Stimulated activated CD8-positive, alpha-beta memory T cell treated with anti-CD3 and anti-CD28 coated beads, Interleukin-4, amount 100 ng/mL, for 1 hour (primary cell): ENCODE measurements at regions not wholly inside any gene's neighbourhood (a gene's known extent, or its start where the extent isn't known, plus 50 kb on each side); places are given as distances from the start of the nearest gene placed in this dataset.
"Not testable (repeated sequence)": the region's sequence is repeated elsewhere in the genome, so short reads cannot be mapped to it uniquely, and the experiment has no call there.

Experiments
- DNase-seq, 2 donors: peaks; one replicate each; pipeline ENCODE4 v3.0.0-alpha.2; 2020; ENCODE audit warnings: low read depth in 2 of 2, low spot score in 1 of 2

GRCh38 chr22:22821340-22821739, 66.3 kb upstream of the IGLL5 start:
- DNase-seq = no peak

- DNase-seq = no peak
These were observed 65.5 kb upstream of the IGLL5 start for GRCh38 chr22:22822106-22822505.

- DNase-seq = not testable (repeated sequence)
These were observed 65.1 kb upstream of the IGLL5 start for GRCh38 chr22:22822553-22822952.

GRCh38 chr22:22823131-22823810, 64.3 kb upstream of the IGLL5 start:
- DNase-seq = no peak

- DNase-seq = no peak
These were observed 63.0 kb upstream of the IGLL5 start for GRCh38 chr22:22824340-22825212.

- no peak for DNase-seq
These were observed 62.4 kb upstream of the IGLL5 start for GRCh38 chr22:22825213-22825593.

GRCh38 chr22:22827187-22827939, 60.3 kb upstream of the IGLL5 start:
- DNase-seq = no peak

- DNase-seq = no peak
These were observed 57.4 kb upstream of the IGLL5 start for GRCh38 chr22:22830193-22830592.

GRCh38 chr22:22830957-22831688, 56.5 kb upstream of the IGLL5 start:
- DNase-seq = no peak

- no peak for DNase-seq
These were observed 54.6 kb upstream of the IGLL5 start for GRCh38 chr22:22833059-22833458.

- DNase-seq = no peak
These were observed 54.1 kb upstream of the IGLL5 start for GRCh38 chr22:22833488-22833887.

GRCh38 chr22:22834204-22834603, 53.4 kb upstream of the IGLL5 start:
- DNase-seq = no peak

GRCh38 chr22:22834783-22835182, 52.8 kb upstream of the IGLL5 start:
- DNase-seq = no peak

- no peak for DNase-seq
These were observed 52.4 kb upstream of the IGLL5 start for GRCh38 chr22:22835242-22835641.

GRCh38 chr22:22835771-22836291, 51.8 kb upstream of the IGLL5 start:
- DNase-seq = no peak

- DNase-seq = no peak
These were observed 51.0 kb upstream of the IGLL5 start for GRCh38 chr22:22836635-22837034.
